HEK293 (cell line): ENCODE measurements at regions not wholly inside any gene's neighbourhood (a gene's known extent, or its start where the extent isn't known, plus 50 kb on each side); places are given as distances from the start of the nearest gene placed in this dataset.

Source experiments
- TF ChIP-seq, protein P1 (sequence below): fragments of 450-650 bp; formaldehyde crosslinking; IDR thresholded peaks from 2 replicates; pipeline ENCODE4 v1.5.1; 2016; ENCODE audit warnings: missing biosample characterization, missing genetic modification characterization
- TF ChIP-seq, protein P2 (sequence below): fragments of 450-650 bp; formaldehyde crosslinking; IDR thresholded peaks from 2 replicates; pipeline ENCODE4 v1.5.1; 2017; ENCODE audit warnings: missing biosample characterization, missing genetic modification characterization

DNA sequence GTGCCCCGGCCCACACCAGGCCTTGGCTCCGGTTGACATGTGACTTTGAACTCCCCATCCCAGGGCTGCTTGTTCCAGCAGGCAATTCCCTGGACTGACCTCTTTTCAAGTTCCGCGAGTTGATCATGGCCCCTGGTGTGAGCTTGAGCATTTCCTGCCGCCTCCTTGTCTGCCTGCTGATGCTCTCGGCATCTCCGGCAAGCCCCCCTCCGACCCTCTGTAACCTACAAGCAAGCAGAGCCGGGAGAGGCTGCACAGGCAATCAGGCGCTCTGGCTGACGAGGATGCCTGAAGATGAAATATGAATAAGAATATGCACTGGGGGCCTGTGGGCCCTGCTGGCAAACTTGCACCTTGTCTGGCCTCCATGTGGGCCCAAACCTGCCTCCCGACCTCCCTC is 304.9 kb upstream of the MKI67 start:
- TF ChIP-seq, protein P1, sequence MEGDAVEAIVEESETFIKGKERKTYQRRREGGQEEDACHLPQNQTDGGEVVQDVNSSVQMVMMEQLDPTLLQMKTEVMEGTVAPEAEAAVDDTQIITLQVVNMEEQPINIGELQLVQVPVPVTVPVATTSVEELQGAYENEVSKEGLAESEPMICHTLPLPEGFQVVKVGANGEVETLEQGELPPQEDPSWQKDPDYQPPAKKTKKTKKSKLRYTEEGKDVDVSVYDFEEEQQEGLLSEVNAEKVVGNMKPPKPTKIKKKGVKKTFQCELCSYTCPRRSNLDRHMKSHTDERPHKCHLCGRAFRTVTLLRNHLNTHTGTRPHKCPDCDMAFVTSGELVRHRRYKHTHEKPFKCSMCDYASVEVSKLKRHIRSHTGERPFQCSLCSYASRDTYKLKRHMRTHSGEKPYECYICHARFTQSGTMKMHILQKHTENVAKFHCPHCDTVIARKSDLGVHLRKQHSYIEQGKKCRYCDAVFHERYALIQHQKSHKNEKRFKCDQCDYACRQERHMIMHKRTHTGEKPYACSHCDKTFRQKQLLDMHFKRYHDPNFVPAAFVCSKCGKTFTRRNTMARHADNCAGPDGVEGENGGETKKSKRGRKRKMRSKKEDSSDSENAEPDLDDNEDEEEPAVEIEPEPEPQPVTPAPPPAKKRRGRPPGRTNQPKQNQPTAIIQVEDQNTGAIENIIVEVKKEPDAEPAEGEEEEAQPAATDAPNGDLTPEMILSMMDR (tag by site-specific recombination) = no peak
- TF ChIP-seq, protein P2, sequence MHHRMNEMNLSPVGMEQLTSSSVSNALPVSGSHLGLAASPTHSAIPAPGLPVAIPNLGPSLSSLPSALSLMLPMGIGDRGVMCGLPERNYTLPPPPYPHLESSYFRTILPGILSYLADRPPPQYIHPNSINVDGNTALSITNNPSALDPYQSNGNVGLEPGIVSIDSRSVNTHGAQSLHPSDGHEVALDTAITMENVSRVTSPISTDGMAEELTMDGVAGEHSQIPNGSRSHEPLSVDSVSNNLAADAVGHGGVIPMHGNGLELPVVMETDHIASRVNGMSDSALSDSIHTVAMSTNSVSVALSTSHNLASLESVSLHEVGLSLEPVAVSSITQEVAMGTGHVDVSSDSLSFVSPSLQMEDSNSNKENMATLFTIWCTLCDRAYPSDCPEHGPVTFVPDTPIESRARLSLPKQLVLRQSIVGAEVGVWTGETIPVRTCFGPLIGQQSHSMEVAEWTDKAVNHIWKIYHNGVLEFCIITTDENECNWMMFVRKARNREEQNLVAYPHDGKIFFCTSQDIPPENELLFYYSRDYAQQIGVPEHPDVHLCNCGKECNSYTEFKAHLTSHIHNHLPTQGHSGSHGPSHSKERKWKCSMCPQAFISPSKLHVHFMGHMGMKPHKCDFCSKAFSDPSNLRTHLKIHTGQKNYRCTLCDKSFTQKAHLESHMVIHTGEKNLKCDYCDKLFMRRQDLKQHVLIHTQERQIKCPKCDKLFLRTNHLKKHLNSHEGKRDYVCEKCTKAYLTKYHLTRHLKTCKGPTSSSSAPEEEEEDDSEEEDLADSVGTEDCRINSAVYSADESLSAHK = no peak
